GM23338 (cell line): ENCODE measurements at regions not wholly inside any gene's neighbourhood (a gene's known extent, or its start where the extent isn't known, plus 50 kb on each side); places are given as distances from the start of the nearest gene placed in this dataset.

ENCODE experiments used
- ATAC-seq: fragments of 200-7000 bp; cut with Tn5 transposase; 3 replicates; pipeline ENCODE4 v1.9.1; 2020
- DNase-seq: peaks from one replicate; pipeline ENCODE4 v3.0.0-alpha.2; 2015; ENCODE audit warnings: low spot score
- H2AFZ ChIP-seq: fragments of 200-600 bp; sonication (generic); 2 replicates; pipeline ENCODE4 v1.8.0; 2016; ENCODE audit warnings: antibody characterized with exemption, mild to moderate bottlenecking, moderate library complexity
- H3F3A ChIP-seq: fragments of 200-600 bp; sonication (generic); replicated peaks from 2 replicates; pipeline ENCODE4 v1.8.0; 2017; ENCODE audit warnings: antibody characterized with exemption, mixed run types, low read depth
- H3K27ac ChIP-seq: fragments of 200-600 bp; sonication (generic); 2 replicates; pipeline ENCODE4 v1.6.1; 2016; ENCODE audit warnings: low read depth
- H3K27me3 ChIP-seq: fragments of 200-600 bp; sonication (generic); 2 replicates; pipeline ENCODE4 v1.8.0; 2016; ENCODE audit warnings: mild to moderate bottlenecking, mixed run types, moderate library complexity; ENCODE audit not compliant: insufficient read depth
- H3K36me3 ChIP-seq: fragments of 200-600 bp; sonication (generic); 2 replicates; pipeline ENCODE4 v1.8.0; 2016; ENCODE audit warnings: mild to moderate bottlenecking; ENCODE audit not compliant: insufficient read depth
- H3K4me1 ChIP-seq: fragments of 200-600 bp; sonication (generic); 2 replicates; pipeline ENCODE4 v1.8.0; 2016; ENCODE audit warnings: mild to moderate bottlenecking, moderate library complexity; ENCODE audit not compliant: insufficient read depth
- H3K4me2 ChIP-seq: fragments of 200-600 bp; sonication (generic); 2 replicates; pipeline ENCODE4 v1.7.1; 2017; ENCODE audit warnings: mixed run types
- H3K4me3 ChIP-seq: fragments of 200-600 bp; sonication (generic); 2 replicates; pipeline ENCODE4 v1.6.1; 2016; ENCODE audit warnings: mixed run types
- H3K79me2 ChIP-seq: fragments of 200-600 bp; sonication (generic); replicated peaks from 2 replicates; pipeline ENCODE4 v1.8.0; 2017; ENCODE audit warnings: mild to moderate bottlenecking; ENCODE audit not compliant: insufficient read depth
- H3K9me2 ChIP-seq: fragments of 200-600 bp; sonication (generic); 2 replicates; pipeline ENCODE4 v1.8.0; 2017; ENCODE audit not compliant: insufficient read depth
- H4K20me1 ChIP-seq: fragments of 200-600 bp; sonication (generic); replicated peaks from 2 replicates; pipeline ENCODE4 v1.8.0; 2017; ENCODE audit warnings: mild to moderate bottlenecking; ENCODE audit not compliant: insufficient read depth
- H3K27ac Mint-ChIP-seq: 2 replicates; pipeline ENCODE4 v1.8.0; 2020; ENCODE audit warnings: inconsistent platforms, mild to moderate bottlenecking, moderate library complexity, mixed read lengths
- H3K27me3 Mint-ChIP-seq: 3 replicates; pipeline ENCODE4 v1.8.0; 2022; ENCODE audit warnings: low read depth, mild to moderate bottlenecking, moderate library complexity, mixed read lengths, inconsistent platforms; ENCODE audit not compliant: insufficient read depth, poor library complexity
- H3K36me3 Mint-ChIP-seq: 3 replicates; pipeline ENCODE4 v1.8.0; 2021; ENCODE audit warnings: low read depth, mild to moderate bottlenecking, inconsistent platforms, moderate library complexity, mixed read lengths
- H3K4me1 Mint-ChIP-seq: 3 replicates; pipeline ENCODE4 v1.8.0; 2020; ENCODE audit warnings: mild to moderate bottlenecking, inconsistent platforms, mixed read lengths
- H3K4me3 Mint-ChIP-seq: 3 replicates; pipeline ENCODE4 v1.8.0; 2021; ENCODE audit warnings: moderate library complexity, mild to moderate bottlenecking, inconsistent platforms, mixed read lengths
- H3K9me3 Mint-ChIP-seq: 3 replicates; pipeline ENCODE4 v1.8.0; 2020; ENCODE audit warnings: moderate library complexity, mild to moderate bottlenecking, inconsistent platforms, mixed read lengths
- CREB1 ChIP-seq: fragments of 250-450 bp; sonication (Bioruptor Pico); IDR thresholded peaks from 2 replicates; pipeline ENCODE4 v1.5.0; 2020; ENCODE audit warnings: low read depth, mild to moderate bottlenecking, moderate library complexity
- ETS1 ChIP-seq: IDR thresholded peaks from 2 replicates; pipeline ENCODE4 v1.6.1; 2016; ENCODE audit warnings: antibody characterized with exemption
- EZH2 ChIP-seq: fragments of 200-600 bp; sonication (generic); IDR thresholded peaks from one replicate; pipeline ENCODE4 v1.8.0; 2017; ENCODE audit warnings: antibody characterized with exemption, mild to moderate bottlenecking, low read depth; ENCODE audit not compliant: unreplicated experiment
- EZH2phosphoT487 ChIP-seq: fragments of 200-600 bp; sonication (generic); IDR thresholded peaks from one replicate; pipeline ENCODE4 v1.8.1; 2018; ENCODE audit warnings: antibody characterized with exemption; ENCODE audit not compliant: unreplicated experiment
- JUNB ChIP-seq: IDR thresholded peaks from one replicate; pipeline ENCODE4 v1.6.1; 2016; ENCODE audit warnings: antibody characterized with exemption; ENCODE audit not compliant: unreplicated experiment
- NANOG ChIP-seq: IDR thresholded peaks from 2 replicates; pipeline ENCODE4 v1.6.1; 2016; ENCODE audit warnings: antibody characterized with exemption, borderline replicate concordance
- POLR2AphosphoS5 ChIP-seq: IDR thresholded peaks from 2 replicates; pipeline ENCODE4 v1.6.1; 2016; ENCODE audit warnings: antibody characterized with exemption, low read depth
- REST ChIP-seq: IDR thresholded peaks from one replicate; pipeline ENCODE4 v1.6.1; 2018; ENCODE audit warnings: antibody characterized with exemption; ENCODE audit not compliant: unreplicated experiment
- STAT1 ChIP-seq: IDR thresholded peaks from one replicate; pipeline ENCODE4 v1.6.1; 2016; ENCODE audit warnings: antibody characterized with exemption; ENCODE audit not compliant: unreplicated experiment
- ZNF114 ChIP-seq: fragments of 250-450 bp; sonication (Bioruptor Pico); IDR thresholded peaks from 2 replicates; pipeline ENCODE4 v1.5.0; 2020; ENCODE audit warnings: mild to moderate bottlenecking, moderate library complexity
- ZNF331 ChIP-seq: fragments of 250-450 bp; sonication (Bioruptor Pico); IDR thresholded peaks from 2 replicates; pipeline ENCODE4 v1.5.0; 2020; ENCODE audit warnings: low read depth, mild to moderate bottlenecking, moderate library complexity
- ZNF462 ChIP-seq: fragments of 250-450 bp; sonication (Bioruptor Pico); IDR thresholded peaks from 2 replicates; pipeline ENCODE4 v1.5.0; 2020; ENCODE audit warnings: mild to moderate bottlenecking, moderate library complexity
- TF ChIP-seq, protein P1 (sequence below), 2 experiments: fragments of 200-600 bp in 1 of 2; sonication (generic) in 1 of 2; conservative IDR thresholded peaks; 2 replicates each; pipeline versions ENCODE4 v1.5.1 to v1.6.1; 2016 to 2017; ENCODE audit warnings: antibody characterized with exemption in 2 of 2, low read depth in 2 of 2, mild to moderate bottlenecking in 2 of 2, moderate library complexity in 1 of 2

DNA sequence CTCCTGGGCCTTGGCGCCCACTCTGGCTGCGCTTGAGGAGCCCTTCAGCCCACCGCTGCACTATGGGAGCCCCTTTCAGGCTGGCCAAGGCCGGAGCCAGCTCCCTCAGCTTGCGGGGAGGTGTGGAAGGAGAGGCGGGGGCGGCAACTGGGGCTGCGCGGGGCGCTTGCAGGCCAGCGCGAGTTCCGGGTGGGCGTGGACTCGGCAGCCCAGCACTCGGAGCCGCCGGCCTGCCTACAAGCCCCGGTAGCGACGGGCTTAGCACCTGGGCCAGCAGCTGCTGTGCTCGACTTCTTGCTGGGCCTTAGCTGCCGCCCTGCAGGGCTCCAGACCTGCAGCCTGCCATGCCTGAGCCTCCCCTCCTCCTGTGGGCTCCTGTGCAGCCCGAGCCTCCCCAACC lies 141.5 kb upstream of the SLC39A10 start (continued):
- TF ChIP-seq REST (no peak), CREB1 (CRISPR knock-in tag) (no peak), EZH2phosphoT487 (no peak), POLR2AphosphoS5 (no peak), EZH2 (no peak), ZNF114 (CRISPR knock-in tag) (no peak)

DNA sequence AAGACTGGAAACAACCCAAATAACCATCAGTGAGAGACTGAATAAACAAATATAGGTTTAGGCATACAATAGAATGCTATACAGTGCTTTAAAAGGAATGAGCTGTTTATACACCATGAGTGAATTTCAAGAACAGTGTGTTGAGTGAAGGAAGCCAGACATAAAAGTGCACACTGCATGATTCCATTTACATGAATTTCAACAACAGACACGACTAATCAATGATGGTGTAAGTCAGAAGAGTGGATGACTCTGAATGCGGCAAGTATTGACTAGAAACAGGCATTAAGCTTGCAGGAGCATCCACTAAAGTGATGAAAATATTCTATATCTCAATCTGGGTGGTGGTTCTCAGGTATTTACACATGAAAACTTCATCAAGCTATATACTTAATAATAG lies 142.7 kb upstream of the SLC39A10 start:
- no peak for TF ChIP-seq ZNF114 (CRISPR knock-in tag)
- TF ChIP-seq EZH2phosphoT487 = no peak
- no peak for TF ChIP-seq ETS1
- no peak for TF ChIP-seq POLR2AphosphoS5
- no peak for TF ChIP-seq ZNF331
- no peak for TF ChIP-seq ZNF462
- no peak for TF ChIP-seq CREB1 (CRISPR knock-in tag)
- no peak for TF ChIP-seq JUNB
- TF ChIP-seq EZH2 = no peak
- TF ChIP-seq, protein P1, sequence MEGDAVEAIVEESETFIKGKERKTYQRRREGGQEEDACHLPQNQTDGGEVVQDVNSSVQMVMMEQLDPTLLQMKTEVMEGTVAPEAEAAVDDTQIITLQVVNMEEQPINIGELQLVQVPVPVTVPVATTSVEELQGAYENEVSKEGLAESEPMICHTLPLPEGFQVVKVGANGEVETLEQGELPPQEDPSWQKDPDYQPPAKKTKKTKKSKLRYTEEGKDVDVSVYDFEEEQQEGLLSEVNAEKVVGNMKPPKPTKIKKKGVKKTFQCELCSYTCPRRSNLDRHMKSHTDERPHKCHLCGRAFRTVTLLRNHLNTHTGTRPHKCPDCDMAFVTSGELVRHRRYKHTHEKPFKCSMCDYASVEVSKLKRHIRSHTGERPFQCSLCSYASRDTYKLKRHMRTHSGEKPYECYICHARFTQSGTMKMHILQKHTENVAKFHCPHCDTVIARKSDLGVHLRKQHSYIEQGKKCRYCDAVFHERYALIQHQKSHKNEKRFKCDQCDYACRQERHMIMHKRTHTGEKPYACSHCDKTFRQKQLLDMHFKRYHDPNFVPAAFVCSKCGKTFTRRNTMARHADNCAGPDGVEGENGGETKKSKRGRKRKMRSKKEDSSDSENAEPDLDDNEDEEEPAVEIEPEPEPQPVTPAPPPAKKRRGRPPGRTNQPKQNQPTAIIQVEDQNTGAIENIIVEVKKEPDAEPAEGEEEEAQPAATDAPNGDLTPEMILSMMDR (conservative IDR thresholded peaks at IDR 0.05; ENCODE audit: low read depth in 2 of 2) = no peak
- no peak for TF ChIP-seq STAT1
- no peak for TF ChIP-seq NANOG
- H3K27me3 Mint-ChIP-seq = peaks cover 2% of the 10 kb centered on the region
- no peak overlapping the region for H3K27ac ChIP-seq
- peaks cover 7% of the 10 kb centered on the region; the same call in 1 of the 2 replicates for H3K9me2 ChIP-seq
- H3K4me1 Mint-ChIP-seq = no peaks in the 10 kb centered on the region
- H3K4me3 ChIP-seq = no peak overlapping the region
- no peaks in the 10 kb centered on the region for H3K79me2 ChIP-seq
- DNase-seq (no peak), ATAC-seq (no peak)
- no peaks in the 10 kb centered on the region for H3K36me3 Mint-ChIP-seq
- H3K9me3 Mint-ChIP-seq = peaks cover 7% of the 10 kb centered on the region
- H3F3A ChIP-seq = no peaks in the 10 kb centered on the region
- H3K27me3 ChIP-seq = no peaks in the 10 kb centered on the region
- H3K4me3 Mint-ChIP-seq = no peak overlapping the region
- H4K20me1 ChIP-seq = no peaks in the 10 kb centered on the region
- no peak overlapping the region for H2AFZ ChIP-seq
- no peaks in the 10 kb centered on the region for H3K4me1 ChIP-seq
- no peaks in the 10 kb centered on the region for H3K36me3 ChIP-seq
- no peak overlapping the region for H3K27ac Mint-ChIP-seq
- no peak overlapping the region for H3K4me2 ChIP-seq
